ENCODE measurements at regions not wholly inside any gene's neighbourhood (a gene's known extent, or its start where the extent isn't known, plus 50 kb on each side); places are given as distances from the start of the nearest gene placed in this dataset.

GRCh38 chr10:36640626-36641025 is 484.8 kb upstream of the ANKRD30A start:
- CTCF ChIA-PET, result no interaction called here

More at GRCh38 chr10:36640626-36641025, 484.8 kb upstream of the ANKRD30A start:
- H2AFZ ChIP-seq (ENCODE audit: low read depth, low read length, poor library complexity, severe bottlenecking), result no peak overlapping the region
- ATAC-seq (no peak), DNase-seq (ENCODE audit: low read depth, low spot score) (no peak)
- no peak for TF ChIP-seq EGR1 (IDR thresholded peaks at IDR 0.05; ENCODE audit: low read depth)
- no peak for TF ChIP-seq CTCF (IDR thresholded peaks at IDR 0.05 in 2 of 3, conservative IDR thresholded peaks at IDR 0.05 in 1 of 3; ENCODE audit: borderline replicate concordance in 1 of 3, insufficient read depth in 1 of 3, low read depth in 2 of 3, low read length in 2 of 3)
- TF ChIP-seq MAX (IDR thresholded peaks at IDR 0.05), result no peak
- TF ChIP-seq ZBTB33 (IDR thresholded peaks at IDR 0.05; ENCODE audit: extremely low read depth, insufficient replicate concordance, low read length), result no peak
- no peak for TF ChIP-seq EZH2 (IDR thresholded peaks at IDR 0.05)
- TF ChIP-seq ZNF274 (IDR thresholded peaks at IDR 0.05; ENCODE audit: low read depth, low read length), result no peak
- no peak for TF ChIP-seq TCF7L2 (IDR thresholded peaks at IDR 0.05; ENCODE audit: borderline replicate concordance, extremely low read depth, insufficient read depth, insufficient read length)
- no peak for TF ChIP-seq CEBPB (IDR thresholded peaks at IDR 0.05; ENCODE audit: low read depth)
- no peak overlapping the region for H3K4me2 ChIP-seq (ENCODE audit: low read length)
- H3K4me1 ChIP-seq (ENCODE audit: control insufficient read depth in 1 of 2, insufficient read depth in 2 of 2, low read length in 2 of 2), result no peaks in the 10 kb centered on the region
- peaks cover 8 to 21% of the 10 kb centered on the region in 2 experiments; a peak in 2 of 4 replicates for H3K9me3 ChIP-seq (ENCODE audit: control insufficient read depth in 1 of 2, insufficient read depth in 1 of 2, low read depth in 1 of 2, low read length in 2 of 2)
- H3K79me2 ChIP-seq (ENCODE audit: insufficient read depth, low read length), result no peaks in the 10 kb centered on the region
- BruUV-seq (replicated peaks), result no TSS peak
- no peaks in the 10 kb centered on the region for H3K36me3 ChIP-seq (ENCODE audit: control insufficient read depth in 1 of 2, insufficient read depth in 2 of 2, low read length in 2 of 2)
- ChIA-PET POLR2A (no interaction called here), RAD21 (ENCODE audit: low non-redundant PET in 1 of 2, low total read pairs in 2 of 2, uncharacterized antibody in 2 of 2, unreplicated experiment in 2 of 2) (no interaction called here)
- H3K27ac ChIP-seq (ENCODE audit: low read depth, low read length), result no peak overlapping the region
- no peaks in the 10 kb centered on the region for H4K20me1 ChIP-seq (ENCODE audit: insufficient read depth)
- H3K9me2 ChIP-seq (ENCODE audit: insufficient read depth), result no peaks in the 10 kb centered on the region
- no peak overlapping the region for H3K4me3 ChIP-seq (replicated peaks in 1 of 2; ENCODE audit: low read depth in 1 of 2, low read length in 2 of 2)
- H3K9ac ChIP-seq (ENCODE audit: low read length), result no peak overlapping the region
- H3K27me3 ChIP-seq (ENCODE audit: insufficient read depth, low read length), result no peaks in the 10 kb centered on the region
- intact Hi-C loops (cut with micrococcal nuclease), result no loop called here
